ENCODE measurements at regions not wholly inside any gene's neighbourhood (a gene's known extent, or its start where the extent isn't known, plus 50 kb on each side); places are given as distances from the start of the nearest gene placed in this dataset.

DNA sequence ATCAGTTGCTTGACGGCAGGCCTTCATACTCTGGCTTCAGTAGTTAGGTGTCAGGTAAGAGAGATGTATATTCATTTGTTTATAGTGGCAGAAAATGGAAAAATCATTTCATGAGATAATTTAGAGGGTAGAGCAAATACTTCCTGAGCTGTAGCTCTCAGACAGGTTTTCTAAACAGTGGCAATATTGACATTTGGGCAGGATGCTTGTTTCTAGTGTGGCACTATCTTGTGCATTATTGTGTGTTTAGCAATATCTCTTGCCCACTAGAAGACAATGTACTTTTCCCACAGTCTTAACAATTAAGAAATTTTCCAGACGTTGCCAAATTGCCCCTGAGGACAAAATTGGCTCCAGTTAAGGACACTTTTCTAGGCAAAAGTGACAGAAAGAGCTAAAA lies 1143.1 kb downstream of the PLA2G4A start:
- Histone ChIP-seq H3K4me1 (no peaks in the 10 kb centered on the region), H3K9me3 (peaks cover 0 to 3% (median 0%) of the 10 kb centered on the region in 8 donors), H3K27ac (no peak overlapping the region), H3K27me3 (replicated peaks in 1 of 7) (no peaks in the 10 kb centered on the region), H3K36me3 (no peaks in the 10 kb centered on the region), H3K4me3 (no peak overlapping the region)
- TF ChIP-seq POLR2A (IDR thresholded peaks at IDR 0.05) = no peak
- TF ChIP-seq, protein P1, sequence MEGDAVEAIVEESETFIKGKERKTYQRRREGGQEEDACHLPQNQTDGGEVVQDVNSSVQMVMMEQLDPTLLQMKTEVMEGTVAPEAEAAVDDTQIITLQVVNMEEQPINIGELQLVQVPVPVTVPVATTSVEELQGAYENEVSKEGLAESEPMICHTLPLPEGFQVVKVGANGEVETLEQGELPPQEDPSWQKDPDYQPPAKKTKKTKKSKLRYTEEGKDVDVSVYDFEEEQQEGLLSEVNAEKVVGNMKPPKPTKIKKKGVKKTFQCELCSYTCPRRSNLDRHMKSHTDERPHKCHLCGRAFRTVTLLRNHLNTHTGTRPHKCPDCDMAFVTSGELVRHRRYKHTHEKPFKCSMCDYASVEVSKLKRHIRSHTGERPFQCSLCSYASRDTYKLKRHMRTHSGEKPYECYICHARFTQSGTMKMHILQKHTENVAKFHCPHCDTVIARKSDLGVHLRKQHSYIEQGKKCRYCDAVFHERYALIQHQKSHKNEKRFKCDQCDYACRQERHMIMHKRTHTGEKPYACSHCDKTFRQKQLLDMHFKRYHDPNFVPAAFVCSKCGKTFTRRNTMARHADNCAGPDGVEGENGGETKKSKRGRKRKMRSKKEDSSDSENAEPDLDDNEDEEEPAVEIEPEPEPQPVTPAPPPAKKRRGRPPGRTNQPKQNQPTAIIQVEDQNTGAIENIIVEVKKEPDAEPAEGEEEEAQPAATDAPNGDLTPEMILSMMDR (IDR thresholded peaks at IDR 0.05 in 8 of 11, conservative IDR thresholded peaks at IDR 0.05 in 3 of 11) = no peak
- no peak for TF ChIP-seq POLR2AphosphoS5 (IDR thresholded peaks at IDR 0.05)
- WGBS, 5 donors = 63 to 80% (median 67%) methylated on average over 2 of the region's 2 CpGs
- DNase-seq = no peak
- intact Hi-C loops (cut with DNase I; ENCODE audit: low total_unique reads) = no loop called here

DNA sequence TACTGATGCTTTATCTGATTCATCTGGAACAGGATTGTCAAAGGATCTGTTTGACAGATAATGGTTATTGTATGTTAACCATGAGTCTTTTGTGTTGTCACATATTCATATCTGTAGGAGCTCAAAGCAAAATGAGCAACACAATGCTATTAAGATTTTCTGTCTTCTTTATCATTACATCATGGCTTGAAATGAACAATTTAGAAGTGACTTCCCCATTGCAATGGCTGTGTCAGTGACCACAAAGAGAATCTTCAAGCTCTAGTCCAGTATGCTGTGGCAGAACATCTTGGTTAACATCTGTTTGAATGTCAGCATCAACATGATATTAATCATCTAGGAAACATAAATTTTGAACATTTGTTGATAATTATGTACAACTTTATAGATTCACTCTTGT lies 1148.5 kb downstream of the PLA2G4A start:
- Histone ChIP-seq H3K4me1 (no peaks in the 10 kb centered on the region), H3K4me3 (no peak overlapping the region), H3K36me3 (no peaks in the 10 kb centered on the region), H3K9me3 (peaks cover 0 to 10% (median 0%) of the 10 kb centered on the region in 8 donors), H3K27me3 (replicated peaks in 1 of 7) (no peaks in the 10 kb centered on the region), H3K27ac (no peak overlapping the region)
- no peak for DNase-seq
- TF ChIP-seq POLR2AphosphoS5 (IDR thresholded peaks at IDR 0.05) (no peak), POLR2A (IDR thresholded peaks at IDR 0.05) (no peak)
- TF ChIP-seq, protein P1 (IDR thresholded peaks at IDR 0.05 in 8 of 11, conservative IDR thresholded peaks at IDR 0.05 in 3 of 11) = no peak
- intact Hi-C loops (cut with DNase I; ENCODE audit: low total_unique reads) = no loop called here

DNA sequence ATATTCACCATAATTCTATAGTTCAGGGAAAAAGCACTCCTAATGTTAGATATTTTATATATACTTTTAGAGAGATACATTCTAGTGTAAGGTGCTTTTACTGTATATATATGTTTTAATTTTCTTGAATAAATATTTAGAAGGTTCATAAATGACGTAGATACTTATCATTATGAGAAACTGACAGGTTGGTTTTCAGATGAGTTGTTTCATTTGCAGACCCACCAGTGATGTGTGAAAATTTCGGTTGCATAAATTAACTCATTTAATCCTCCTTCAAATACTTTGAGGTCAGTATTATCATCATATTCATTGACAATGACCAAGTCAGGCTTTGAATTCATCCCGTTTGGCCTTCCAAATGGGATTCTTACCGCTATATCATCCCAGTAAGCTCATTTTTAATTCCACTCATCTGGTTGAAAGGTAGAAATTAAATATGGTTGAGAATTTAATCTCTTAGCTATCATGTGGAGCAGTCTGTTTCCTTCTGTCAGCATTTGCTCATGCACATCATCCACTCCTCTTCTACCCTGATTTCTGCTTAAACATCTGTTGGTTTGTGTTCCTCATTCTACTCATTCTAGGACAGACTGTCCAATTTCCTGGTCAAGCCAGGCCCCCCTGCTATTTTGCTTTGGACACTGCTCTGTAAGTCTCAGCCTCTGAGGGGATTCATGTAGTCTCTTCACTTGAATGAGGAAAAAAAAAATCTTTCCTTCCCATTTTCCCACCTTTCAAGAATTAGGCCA lies 1156.6 kb downstream of the PLA2G4A start:
- Histone ChIP-seq H3K4me3 (no peak overlapping the region), H3K36me3 (no peaks in the 10 kb centered on the region), H3K9me3 (peaks cover 0 to 10% (median 0%) of the 10 kb centered on the region in 8 donors), H3K27me3 (replicated peaks in 1 of 7) (no peaks in the 10 kb centered on the region), H3K27ac (no peak overlapping the region), H3K4me1 (no peaks in the 10 kb centered on the region)
- WGBS, 5 donors = 75 to 90% (median 79%) methylated on average over 4 of the region's 4 CpGs
- no peak for TF ChIP-seq POLR2AphosphoS5 (IDR thresholded peaks at IDR 0.05)
- TF ChIP-seq, protein P1 (IDR thresholded peaks at IDR 0.05 in 8 of 11, conservative IDR thresholded peaks at IDR 0.05 in 3 of 11) = no peak
- no peak for TF ChIP-seq POLR2A (IDR thresholded peaks at IDR 0.05)
- no peak for DNase-seq
- intact Hi-C loops (cut with DNase I; ENCODE audit: low total_unique reads) = no loop called here

DNA sequence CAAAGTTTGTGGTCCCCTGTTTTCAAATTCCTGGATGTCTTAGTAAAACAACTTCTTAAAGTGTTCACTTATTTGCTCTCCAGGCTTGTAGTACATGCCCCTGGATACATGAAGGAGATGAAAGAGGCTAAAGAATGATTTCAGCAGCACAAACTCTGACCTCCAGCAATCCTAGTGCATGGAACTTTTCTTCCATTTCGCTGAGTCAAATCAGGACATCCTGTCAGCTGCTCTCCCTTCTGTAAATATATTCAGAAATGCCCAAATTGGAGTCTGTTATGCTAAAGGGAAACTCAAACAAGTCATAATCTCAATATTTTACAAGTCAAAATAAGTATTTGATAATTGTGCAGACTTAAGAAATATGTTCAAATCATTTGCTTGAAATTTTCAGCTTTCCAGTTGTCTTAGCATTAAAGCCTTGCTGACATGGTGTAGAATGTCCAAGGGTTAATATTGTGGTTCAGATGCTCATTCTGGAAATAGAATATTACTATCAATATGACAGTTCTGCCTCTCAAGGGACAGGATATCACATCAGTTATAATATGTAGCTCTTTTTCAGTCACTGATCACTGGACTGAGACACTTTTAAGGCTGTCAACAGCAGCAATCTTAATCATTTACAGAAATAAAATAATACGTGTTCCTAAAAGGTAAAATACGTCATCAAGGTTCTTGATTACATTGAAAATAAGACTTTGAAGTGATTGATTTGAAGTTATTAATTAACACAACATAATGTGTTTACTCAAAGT lies 1157.3 kb downstream of the PLA2G4A start:
- Histone ChIP-seq H3K27me3 (replicated peaks in 1 of 7) (no peaks in the 10 kb centered on the region), H3K4me3 (no peak overlapping the region), H3K36me3 (no peaks in the 10 kb centered on the region), H3K9me3 (peaks cover 0 to 10% (median 0%) of the 10 kb centered on the region in 8 donors), H3K27ac (no peak overlapping the region), H3K4me1 (no peaks in the 10 kb centered on the region)
- TF ChIP-seq POLR2A (IDR thresholded peaks at IDR 0.05) = no peak
- TF ChIP-seq POLR2AphosphoS5 (IDR thresholded peaks at IDR 0.05) = no peak
- TF ChIP-seq, protein P1 (IDR thresholded peaks at IDR 0.05 in 8 of 11, conservative IDR thresholded peaks at IDR 0.05 in 3 of 11) = no peak
- intact Hi-C loops (cut with DNase I; ENCODE audit: low total_unique reads) = no loop called here
- DNase-seq = no peak
- WGBS, 5 donors = 52 to 64% (median 61%) methylated on average over 3 of the region's 3 CpGs
